NCI-H2081 treated with DMSO at 0.1 percent for 48 hours (cell line): ENCODE measurements at regions not wholly inside any gene's neighbourhood (a gene's known extent, or its start where the extent isn't known, plus 50 kb on each side); places are given as distances from the start of the nearest gene placed in this dataset.
"Not testable (repeated sequence)": the region's sequence is repeated elsewhere in the genome, so short reads cannot be mapped to it uniquely, and the experiment has no call there.

Experiments
- DNase-seq: peaks from one replicate; lab custom pipeline; 2025; lab: John Stamatoyannopoulos, UW

DNA sequence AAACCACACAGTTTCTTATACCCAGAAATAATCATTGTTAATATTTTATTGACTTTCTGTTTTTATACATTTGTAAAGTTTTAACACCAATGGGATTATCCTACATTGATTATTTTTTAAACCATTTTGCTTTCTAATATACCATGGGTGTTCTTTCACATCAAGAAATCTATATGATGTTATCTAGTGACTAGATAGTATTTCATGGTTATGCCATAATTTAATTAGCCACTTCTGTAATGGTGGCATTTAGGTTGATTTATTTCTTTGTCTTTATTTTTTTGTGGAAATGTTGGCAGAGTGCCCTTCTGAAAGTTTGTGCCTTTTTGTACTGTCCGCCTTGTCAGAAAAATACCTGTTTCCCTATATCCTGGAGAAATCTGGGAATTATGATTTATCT is 193.3 kb downstream of the CEP135 start:
- DNase-seq: no peak

DNA sequence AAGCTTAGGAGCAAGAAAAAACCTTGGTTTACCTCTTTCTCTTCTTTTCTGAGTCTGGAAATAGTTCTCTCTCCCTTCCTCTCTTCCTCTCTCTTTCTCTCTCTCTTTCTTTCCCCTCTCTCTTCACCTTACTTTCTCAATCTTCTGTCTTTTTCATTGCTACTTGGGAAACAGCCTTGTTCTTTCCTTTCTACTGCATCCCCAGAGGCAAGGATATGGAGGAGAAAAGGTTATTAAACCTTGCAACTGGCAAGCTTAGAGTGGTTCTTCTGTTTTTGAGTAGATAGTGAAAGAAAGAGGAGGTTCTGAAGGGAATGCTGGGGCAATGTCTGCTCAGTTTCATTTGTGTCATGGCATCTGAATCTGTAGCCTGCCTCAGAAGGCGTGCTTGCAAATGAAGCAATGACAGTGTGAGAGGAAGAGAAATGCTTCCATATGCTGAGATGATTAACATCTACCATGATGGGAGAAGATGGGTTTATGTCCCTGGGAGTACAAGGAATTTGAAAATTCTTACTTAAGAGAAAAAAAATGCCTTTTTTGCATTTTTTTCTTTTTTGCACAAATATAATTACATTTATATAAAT is 190.6 kb downstream of the CEP135 start:
- no peak for DNase-seq

DNA sequence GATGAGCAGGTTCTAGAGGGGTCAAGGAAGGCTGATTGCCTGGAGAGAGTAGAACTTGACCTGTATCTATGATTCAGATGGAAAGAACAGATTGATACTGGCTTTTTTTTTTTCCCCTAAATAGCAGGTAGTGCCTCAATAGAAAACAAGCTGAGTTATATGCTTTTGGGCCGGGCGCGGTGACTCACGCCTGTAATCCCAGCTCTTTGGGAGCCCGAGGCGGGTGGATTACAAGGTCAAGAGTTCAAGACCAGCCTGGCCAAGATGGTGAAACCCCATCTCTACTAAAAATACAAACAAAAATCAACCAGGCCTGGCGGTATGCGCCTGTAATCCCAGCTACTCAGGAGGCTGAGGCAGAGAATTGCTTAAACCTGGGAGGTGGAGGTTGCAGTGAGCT is 186.1 kb downstream of the CEP135 start:
- not testable (repeated sequence) for DNase-seq

DNA sequence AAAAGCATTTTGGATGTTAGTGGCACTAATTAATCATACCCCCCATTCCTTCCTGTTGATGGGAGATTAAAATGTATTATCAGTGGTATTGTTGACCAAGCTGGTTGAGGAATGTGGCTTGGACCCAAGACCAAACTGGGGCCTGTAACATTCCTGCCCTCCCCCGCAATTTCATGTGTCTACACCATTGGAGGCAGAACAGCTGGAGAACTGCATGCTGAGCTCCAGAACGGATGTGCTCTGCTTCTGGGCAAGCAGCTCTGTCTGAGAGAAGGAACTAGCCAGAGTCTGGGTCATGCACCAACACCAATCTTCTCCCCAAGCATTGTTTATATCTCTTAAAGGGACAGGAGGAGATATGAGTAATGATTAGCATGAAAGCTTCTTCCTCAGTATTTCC is 185.5 kb downstream of the CEP135 start:
- DNase-seq: no peak

DNA sequence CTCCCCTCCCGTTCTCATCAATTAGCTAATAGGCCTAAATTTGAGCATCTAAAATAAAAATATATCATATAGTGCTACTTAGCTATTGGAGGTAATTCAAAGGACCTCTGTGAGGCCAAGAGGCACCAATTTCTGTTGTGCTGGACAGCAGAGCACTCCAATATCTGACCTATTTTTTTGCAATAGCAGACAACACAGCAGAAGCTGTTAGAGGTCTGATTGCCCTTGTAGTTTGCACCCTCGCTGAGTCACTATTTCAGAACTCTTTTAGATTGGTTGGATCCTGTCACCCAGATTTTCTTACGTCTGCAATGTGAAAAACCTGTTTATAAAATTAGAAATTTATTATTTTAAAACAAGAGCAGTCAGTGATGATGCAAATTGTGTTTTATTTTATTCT is 184.1 kb downstream of the CEP135 start:
- no peak for DNase-seq

DNA sequence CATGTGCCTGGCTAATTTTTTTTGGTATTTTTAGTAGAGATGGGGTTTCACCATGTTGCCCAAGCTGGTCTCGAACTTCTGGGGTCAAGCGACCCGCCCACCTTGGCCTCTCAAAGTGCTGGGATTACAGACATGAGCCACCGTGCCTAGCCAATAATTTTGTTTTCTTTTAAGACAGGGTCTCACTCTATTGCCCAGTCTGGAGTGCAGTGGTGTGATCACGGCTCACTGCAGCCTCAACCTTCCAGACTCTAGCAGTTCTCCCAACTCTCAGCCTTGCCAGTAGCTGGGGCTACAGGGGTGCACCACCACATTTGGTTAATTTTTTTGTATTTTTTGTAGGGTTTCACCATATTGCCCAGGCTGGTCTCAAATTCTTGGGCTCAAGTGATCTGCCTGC is 183.4 kb downstream of the CEP135 start:
- DNase-seq: not testable (repeated sequence)

DNA sequence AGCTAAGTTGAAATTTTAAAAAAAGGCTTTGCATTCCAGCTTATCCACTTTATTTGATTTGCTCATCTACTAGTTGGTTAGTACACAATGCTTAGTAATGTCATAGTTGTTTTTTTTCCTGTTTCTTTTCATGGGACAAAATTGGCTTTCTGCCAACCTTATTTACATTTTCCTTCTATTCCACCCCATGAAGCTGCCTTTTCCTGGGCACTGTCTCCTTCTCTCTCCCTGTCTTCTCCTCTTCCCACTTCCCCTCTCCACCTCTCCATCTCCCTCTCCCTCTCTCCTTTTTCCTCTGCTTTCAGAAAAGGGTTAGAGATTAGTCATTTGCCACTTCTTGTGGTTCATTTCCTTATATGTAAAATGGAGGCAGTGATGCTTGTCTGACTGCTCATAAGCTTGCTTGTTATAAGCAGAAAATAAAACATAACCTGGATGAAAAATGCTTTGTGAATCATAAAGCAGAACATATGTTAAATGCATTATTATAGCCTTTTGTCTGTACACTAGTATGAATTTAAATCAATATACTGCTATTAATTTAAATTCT is 181.9 kb downstream of the CEP135 start:
- DNase-seq: no peak

DNA sequence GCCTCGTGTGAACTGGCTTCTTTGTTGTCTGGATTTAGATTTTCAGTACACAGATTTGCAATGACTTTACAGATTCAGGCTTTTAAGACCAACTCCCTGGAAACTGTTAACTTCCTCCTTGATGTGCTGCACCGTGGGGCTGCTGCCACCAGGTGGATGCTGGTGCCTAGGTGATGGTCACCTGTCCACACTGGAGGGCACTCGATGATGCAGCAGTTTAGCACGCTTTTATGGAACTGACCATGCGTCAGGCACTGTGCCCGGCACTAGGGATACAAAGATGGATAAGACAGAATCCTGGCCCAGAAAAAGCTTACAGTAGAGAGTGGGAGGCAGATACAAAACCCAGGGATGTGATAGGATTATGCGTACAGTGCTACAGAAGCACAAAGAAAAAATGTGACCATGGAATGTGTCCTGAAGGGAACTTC is 180.7 kb downstream of the CEP135 start:
- no peak for DNase-seq

DNA sequence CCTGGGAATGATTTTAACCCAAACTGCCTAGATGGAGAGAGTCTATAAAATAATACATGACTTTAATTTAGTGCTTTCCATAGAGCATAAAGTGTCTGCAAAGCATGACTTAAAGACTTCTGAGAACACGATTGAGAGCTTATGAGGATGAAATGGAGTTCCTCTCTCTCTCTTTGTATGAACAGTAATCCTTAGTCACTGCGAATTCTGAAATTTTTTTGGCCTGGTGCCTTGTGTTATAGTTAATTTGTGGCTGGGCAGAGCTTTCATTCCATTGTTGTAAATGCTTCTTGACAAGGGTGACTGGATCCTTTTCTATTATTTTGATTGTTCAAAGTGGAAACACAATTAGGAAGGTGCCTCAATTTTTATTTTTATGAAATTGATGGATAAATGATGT is 179.5 kb downstream of the CEP135 start:
- no peak for DNase-seq

DNA sequence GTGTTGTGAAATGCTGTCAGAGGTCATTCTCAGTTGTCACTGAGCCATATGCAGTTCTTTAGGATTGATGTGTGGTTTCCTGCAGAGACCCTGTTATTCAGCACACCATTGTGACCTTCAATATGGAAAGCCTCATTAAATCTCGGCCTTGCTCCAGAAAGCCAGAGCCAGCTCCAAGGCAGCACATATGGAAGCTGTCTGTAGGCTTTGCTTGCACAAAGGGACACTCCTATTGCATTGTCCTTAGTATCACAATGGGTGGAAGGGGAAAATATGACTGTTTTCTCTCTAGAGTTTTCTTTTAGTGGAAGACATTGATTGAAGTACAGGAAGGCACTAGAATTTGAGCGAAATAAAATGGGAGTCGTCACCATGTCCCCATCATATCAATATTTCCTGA is 179.0 kb downstream of the CEP135 start:
- no peak for DNase-seq

DNA sequence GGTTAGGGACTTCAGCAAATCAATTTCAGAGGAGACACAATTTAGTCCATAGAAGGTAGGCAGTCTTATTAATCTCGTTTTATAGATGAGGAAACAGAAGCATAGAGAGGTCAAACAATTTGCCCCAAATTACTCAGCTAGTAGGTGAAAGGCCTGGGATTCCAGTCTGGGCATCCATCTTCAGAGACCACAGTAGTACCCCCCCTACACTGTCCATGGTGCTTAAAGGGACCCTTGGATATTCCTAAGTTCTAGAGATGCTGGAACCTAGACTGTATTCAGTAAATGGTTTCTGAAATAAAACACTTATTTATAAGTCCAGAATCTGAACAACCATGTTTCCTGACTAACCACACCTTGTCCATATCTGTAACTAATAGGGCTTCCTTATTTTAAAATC is 174.8 kb downstream of the CEP135 start:
- no peak for DNase-seq

DNA sequence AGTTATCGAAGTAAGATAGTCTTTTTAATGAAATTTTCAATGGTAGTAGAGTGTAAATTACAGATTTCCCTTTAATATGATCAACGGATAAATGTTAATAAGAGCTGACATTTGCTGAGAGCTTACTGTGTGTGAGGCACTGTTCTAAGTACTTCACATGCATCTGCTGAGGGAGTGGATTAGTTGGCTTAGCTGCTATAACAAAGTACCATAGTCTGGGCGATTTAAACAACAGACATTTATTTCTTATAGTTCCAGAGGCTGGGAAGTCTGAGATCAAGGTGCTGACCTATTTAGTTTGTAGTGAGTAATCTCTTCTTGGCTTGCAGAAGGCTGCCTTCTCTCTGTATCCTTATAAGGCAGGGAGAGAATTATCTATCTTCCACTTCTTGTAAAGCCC is 174.3 kb downstream of the CEP135 start:
- no peak for DNase-seq

DNA sequence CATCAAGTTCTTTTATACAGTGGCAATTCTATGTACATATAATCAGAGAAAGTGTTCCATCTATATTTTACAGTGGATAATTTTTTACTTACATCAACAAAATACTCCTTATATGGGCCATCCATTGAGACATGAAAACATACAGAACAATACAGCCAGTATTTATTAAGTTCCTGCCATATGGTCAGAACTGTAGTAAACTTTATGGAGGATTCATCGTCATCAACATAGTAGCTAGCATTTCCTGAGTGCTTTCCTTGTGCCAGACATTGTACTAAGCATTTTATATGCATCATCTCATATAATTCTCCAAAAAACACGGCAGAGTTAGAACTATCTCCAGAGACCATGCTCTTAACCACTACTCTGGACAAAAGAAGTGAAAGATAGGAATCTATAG is 170.1 kb downstream of the CEP135 start:
- no peak for DNase-seq

DNA sequence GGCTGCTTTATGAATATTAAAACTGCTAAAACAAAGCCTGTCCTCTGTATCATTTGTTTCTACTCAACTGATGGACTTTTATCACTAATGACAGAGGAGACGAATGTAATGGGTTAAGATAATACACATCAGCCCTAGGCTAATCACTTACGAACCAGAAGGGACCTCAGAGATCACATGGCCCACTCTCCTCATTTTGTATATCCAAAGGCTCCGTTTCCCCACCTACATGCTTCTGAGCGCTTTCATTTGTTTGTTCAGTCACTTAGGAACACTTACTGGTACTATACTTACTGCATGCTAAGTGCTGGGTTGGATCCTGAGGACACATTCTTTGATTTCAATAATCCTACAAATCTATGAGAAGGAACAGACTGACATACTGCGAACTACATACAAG is 169.3 kb downstream of the CEP135 start:
- DNase-seq: no peak

DNA sequence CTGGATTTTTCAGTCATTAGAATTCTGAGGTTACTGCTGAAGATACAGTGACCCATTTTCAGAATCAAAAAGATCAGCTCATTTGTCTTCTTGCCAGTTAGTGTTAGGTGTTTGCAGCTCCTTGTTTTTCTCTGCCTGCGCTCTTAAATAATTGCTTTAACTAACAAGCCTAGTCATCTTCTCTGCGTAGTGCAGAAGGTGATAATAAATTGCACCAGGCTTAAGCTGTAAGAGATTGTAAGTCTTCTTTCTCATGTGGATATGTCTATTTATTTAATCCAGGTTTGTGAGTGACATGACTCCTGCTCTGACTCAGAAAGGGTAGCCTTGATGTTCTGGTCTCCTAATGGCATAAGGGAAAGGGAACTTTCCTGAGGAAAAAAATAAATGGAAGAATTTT is 167.2 kb downstream of the CEP135 start:
- no peak for DNase-seq

DNA sequence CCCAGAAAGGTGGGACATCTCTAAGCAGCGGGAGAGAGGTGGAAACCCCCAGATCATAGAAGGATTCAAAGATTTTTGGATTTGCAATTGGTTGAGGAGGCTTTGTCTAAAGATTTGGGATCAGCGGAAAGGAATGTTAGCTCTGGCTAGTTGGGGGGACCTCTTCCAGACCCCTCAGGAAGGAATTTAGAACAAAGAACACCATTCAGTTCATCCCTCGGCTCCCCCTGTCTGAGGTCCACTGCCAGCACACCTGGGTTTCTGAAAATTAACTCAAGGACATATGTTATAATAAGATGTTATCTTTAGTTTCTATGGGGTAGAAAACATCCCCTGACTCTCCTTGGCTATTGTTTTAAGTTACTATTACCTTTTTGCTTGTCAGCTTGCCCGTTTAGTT is 163.6 kb downstream of the CEP135 start:
- no peak for DNase-seq

DNA sequence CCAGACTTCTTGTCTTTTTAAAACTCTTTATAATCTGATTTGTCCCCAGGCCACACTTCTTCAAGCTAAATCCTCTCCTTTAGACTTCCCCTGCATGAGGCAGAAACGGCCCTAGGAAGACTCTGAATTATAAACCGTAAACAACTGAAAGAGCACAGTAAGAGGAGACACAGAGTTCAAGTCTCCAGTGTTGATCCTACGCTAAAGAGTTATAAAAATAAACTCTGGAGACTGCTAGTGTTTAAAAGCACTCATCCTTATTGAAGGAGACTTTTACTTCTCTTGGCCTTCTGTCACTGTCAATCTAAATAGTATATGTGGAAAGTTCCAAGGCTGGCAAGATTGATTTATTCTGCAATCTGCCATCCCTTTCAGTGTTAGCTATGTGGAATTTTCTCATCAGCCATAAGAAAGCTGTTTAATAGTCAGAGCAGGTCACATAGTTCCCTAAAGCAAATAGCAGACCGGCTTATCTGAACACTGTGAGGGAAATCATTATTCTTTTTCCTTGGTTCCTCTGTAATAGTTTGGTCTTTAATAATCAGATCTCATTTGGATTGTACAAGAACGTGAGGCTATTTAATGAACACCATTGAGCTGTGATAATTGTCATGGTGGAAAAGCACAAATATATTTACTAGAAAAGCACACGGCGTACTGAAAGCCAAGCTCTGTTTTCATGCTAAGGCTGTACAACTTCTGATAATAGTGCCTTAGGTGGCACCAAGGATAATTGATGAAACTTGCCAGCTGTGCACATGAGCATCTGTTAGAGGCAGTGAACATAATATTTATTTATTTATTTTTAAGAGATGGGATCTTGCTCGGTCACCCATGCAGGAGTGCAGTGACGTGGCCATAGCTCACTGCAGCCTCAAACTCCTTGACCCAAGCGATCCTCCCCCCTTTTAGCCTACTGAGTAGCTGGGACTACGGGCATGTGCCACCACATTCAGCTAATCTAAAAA is 157.7 kb downstream of the CEP135 start:
- no peak for DNase-seq

DNA sequence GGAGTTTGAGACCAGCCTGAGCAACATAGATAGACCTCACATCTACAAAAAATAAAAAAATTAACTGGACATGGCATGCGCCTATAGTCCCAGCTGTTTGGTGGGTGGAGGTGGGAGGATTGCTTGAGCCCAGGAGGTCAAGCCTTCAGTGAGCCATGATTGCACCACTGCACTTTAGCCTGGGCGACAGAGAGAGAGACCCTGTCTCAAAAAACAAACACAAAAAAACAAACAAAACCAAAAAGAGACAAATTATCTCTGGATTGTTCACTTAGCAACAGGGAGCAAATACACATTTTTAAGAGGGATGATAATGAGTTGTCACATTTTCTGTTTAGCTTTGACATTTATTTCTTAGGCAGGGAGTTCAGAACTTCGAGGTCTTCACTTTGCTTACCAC is 155.4 kb downstream of the CEP135 start:
- no peak for DNase-seq

DNA sequence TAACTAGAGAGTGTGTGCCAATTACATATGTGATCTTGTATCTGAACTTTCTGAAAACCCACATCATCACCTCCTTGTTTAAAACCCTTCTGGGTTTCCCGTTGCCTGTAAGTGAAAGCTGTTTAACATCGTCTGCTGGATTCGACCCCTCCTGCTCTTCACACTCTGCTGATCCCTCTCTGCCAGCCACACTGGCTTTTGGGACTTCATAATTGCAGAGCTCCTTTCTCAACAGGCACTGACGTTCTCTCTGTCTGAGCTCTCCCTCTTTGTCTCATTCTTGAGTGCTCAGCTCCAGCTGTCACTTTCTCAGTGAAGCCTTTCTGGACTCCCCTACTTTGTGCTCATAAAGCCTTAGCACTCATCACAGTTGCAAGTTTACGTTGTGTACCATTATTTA is 153.9 kb downstream of the CEP135 start:
- no peak for DNase-seq

DNA sequence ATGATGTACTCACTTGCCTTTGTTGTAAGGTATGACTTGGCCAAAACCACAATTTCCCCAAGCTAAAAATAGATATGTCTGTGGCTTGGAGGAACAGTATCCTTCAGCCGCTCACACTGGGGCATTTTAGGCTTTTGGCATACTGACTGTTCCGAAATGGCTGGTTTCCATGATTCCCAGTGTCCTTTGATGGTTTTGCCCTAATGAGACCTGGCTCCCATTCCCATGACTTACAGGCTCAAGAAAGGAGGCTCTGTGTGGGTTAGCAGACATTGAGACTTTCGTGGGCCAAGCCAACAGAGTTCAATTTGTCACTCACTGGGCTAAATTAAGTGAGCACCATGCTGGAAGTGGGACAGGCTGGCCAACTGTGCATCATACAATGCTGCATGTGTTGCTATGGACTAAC is 150.6 kb downstream of the CEP135 start:
- no peak for DNase-seq

DNA sequence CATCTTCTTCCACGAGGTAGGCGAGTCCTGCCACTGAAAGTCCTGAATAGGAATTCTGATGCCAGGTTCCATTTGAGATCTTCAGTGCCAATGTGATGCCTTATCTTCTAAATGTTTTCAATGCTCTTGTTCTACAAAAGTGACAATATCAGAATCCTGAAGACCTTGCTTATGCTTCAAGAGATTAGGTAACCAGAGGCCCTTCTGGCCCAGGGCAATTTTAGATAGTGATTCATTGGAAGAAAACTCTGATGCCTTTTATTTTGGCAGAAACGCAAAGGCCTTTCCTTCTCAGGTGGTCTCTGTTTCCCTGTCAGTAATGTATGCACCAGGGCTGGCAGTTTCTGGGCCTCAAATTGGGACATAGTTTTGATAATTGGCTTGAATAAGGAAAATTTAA is 144.8 kb downstream of the CEP135 start:
- DNase-seq: no peak

DNA sequence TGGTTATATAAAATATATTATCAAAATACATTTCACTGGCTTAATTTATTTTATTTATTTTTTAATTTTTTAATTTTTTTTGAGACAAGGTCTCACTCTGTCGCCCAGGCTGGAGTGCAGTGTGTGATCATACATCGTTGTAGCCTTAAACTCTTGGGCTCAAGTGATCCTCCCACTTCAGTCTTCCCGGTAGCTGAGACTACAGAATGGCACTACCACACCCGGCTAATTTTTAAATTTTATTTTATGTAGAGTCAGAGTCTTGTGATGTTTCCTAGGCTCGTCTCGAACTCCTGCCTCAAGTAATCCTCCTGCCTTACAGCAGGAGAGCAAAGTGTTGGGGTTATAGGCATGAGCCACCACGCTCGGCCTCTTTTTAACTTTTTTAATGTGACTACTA is 143.8 kb downstream of the CEP135 start:
- no peak for DNase-seq

DNA sequence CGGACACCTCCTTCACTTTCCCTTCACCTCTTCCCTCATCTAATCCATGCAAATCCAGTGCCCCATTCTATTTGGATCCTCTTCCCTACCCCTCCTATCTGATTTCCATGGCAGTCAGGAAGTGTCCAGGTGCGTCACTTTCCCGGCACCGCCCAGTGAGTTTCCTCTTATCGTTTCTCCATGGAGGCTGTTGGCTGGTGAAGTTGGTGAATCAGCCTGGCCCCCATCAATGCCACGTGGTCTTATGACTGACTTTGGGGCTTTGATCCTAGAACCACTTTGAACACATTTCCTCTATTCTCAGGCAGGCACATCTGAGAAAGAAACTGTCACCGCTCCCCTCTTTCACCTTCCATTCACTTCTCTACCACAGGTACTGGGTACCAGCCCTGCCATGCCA is 137.8 kb downstream of the CEP135 start:
- DNase-seq: no peak
